ENCODE measurements at regions not wholly inside any gene's neighbourhood (a gene's known extent, or its start where the extent isn't known, plus 50 kb on each side); places are given as distances from the start of the nearest gene placed in this dataset.

DNA sequence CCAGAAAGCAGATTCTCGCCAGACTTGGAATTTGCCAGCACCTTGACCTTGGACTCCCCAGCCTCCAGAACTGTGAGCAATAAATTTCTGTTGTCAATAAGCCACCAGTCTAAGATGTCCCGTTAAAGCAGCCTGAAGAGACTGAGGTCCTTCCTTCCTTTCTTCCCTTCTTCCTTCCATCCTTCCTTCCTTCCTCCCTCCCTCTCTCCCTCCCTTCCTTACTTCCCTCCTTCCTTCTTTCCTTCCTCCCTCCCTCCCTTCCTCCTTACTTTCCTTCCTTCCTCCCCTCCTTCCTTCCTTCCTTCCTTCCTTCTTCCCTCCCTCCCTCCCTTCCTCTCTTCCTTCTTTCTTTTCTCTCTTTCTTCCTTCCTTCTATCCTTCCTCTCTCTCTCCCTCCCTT is 66.4 kb downstream of the NPTX2 start:
- TF ChIP-seq CTCF (IDR thresholded peaks at IDR 0.05; ENCODE audit: low read length) = no peak
- no peak for TF ChIP-seq EZH2phosphoT487 (IDR thresholded peaks at IDR 0.05; ENCODE audit: low read length)

Data from MM.1S (cell line).